ENCODE measurements at regions not wholly inside any gene's neighbourhood (a gene's known extent, or its start where the extent isn't known, plus 50 kb on each side); places are given as distances from the start of the nearest gene placed in this dataset.

- CTCF ChIA-PET = no interaction called here
- no peaks in the 10 kb centered on the region for H3K4me1 ChIP-seq (ENCODE audit: control insufficient read depth, insufficient read depth, low read length)
Observed at GRCh38 chr3:174662653-174663052, 196.5 kb upstream of the NAALADL2 start.

More at GRCh38 chr3:174662653-174663052, 196.5 kb upstream of the NAALADL2 start:
- no peak overlapping the region for H3K27ac ChIP-seq (ENCODE audit: control insufficient read depth, insufficient read depth)
- ChIA-PET POLR2A (no interaction called here), RAD21 (ENCODE audit: unreplicated experiment) (no interaction called here), SMC1A (ENCODE audit: uncharacterized antibody, unreplicated experiment) (interaction anchor here (1.4 kb wide), 1 partner anchor 11 kb away, joined by 4 read pairs; no protein-coding TSS in a partner anchor)
- DNase-seq (ENCODE audit: low read depth, low spot score) (no peak), ATAC-seq (no peak), FAIRE-seq (no peak)
- TF ChIP-seq ZBTB33 (IDR thresholded peaks at IDR 0.05) (no peak), RCOR1 (conservative IDR thresholded peaks at IDR 0.05; ENCODE audit: low read depth, low read length) (no peak), ZNF687 (IDR thresholded peaks at IDR 0.05) (no peak), RFX5 (IDR thresholded peaks at IDR 0.05; ENCODE audit: low read depth, low read length) (no peak), RUNX3 (IDR thresholded peaks at IDR 0.05; ENCODE audit: low read length) (no peak), SIN3A (IDR thresholded peaks at IDR 0.05; ENCODE audit: low read depth, low read length) (no peak), EZH2 (IDR thresholded peaks at IDR 0.05; ENCODE audit: borderline replicate concordance, control insufficient read depth, low read depth, low read length) (no peak), TAF1 (IDR thresholded peaks at IDR 0.05; ENCODE audit: borderline replicate concordance, low read depth, low read length) (no peak), IRF4 (IDR thresholded peaks at IDR 0.05; ENCODE audit: low read depth, low read length) (no peak), FOS (IDR thresholded peaks at IDR 0.05; ENCODE audit: borderline replicate concordance, extremely low read depth, insufficient read length) (no peak), NR2C1 (IDR thresholded peaks at IDR 0.05) (no peak)
- 37% methylated on average over 3 of the region's 3 CpGs for WGBS (ENCODE audit: insufficient coverage, insufficient replicate concordance, low lambda C conversion rate, missing lambda C conversion rate)
- BruUV-seq (replicated peaks) = no TSS peak
- no peak overlapping the region for H3K4me3 ChIP-seq
- intact Hi-C loops (cut with micrococcal nuclease; ENCODE audit: unreplicated experiment) (no loop called here), in situ Hi-C loops (cut with MboI) (no loop called here)
- no peaks in the 10 kb centered on the region for H3K79me2 ChIP-seq (ENCODE audit: control insufficient read depth, insufficient read depth, low read length)
- H3K27me3 ChIP-seq (replicated peaks in 1 of 2; ENCODE audit: control insufficient read depth in 2 of 2, insufficient read depth in 2 of 2, low read length in 1 of 2) = no peaks in the 10 kb centered on the region
- no peaks in the 10 kb centered on the region for H4K20me1 ChIP-seq (ENCODE audit: control insufficient read depth, insufficient read depth)
- no peaks in the 10 kb centered on the region for H3K9me3 ChIP-seq (replicated peaks; ENCODE audit: control insufficient read depth, insufficient read depth, low read length)
- no peak overlapping the region for H3K4me2 ChIP-seq (ENCODE audit: control insufficient read depth, insufficient read depth)
- no peak overlapping the region for H3K9ac ChIP-seq (ENCODE audit: control insufficient read depth, insufficient read depth, low read length)
- no peak overlapping the region for H2AFZ ChIP-seq (ENCODE audit: control insufficient read depth, low read depth, low read length)
- no peaks in the 10 kb centered on the region for H3K36me3 ChIP-seq (ENCODE audit: control insufficient read depth in 2 of 2, insufficient read depth in 2 of 2, low read length in 1 of 2)
